ENCODE measurements at regions not wholly inside any gene's neighbourhood (a gene's known extent, or its start where the extent isn't known, plus 50 kb on each side); places are given as distances from the start of the nearest gene placed in this dataset.

DNA sequence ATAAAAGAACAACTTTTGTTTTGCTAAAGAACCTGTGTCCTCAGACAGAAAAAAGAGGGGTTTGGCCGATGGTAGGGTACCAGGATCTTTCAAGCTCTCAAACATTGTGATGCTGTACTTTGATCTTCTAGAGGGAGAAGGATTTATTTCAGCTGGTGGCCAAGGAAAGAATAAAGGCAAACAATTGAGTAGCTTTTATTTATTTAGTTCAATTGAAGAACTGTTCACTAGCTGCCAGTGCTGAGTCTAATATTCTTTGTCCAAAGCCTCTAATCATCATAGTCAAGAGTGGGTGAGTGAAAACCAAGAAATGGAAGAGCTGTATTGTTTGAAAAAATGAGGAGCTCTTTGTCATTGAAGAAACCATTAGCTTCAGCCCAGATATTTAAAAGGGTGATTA lies 138.4 kb downstream of the FAT3 start:
- H2BK15ac ChIP-seq (ENCODE audit: low read depth, low read length): no peak overlapping the region
- Mint-ChIP-seq H3K4me3 (no peak overlapping the region), H3K4me1 (peaks cover 4 to 8% of the 10 kb centered on the region in 2 experiments), H3K36me3 (ENCODE audit: insufficient read depth in 1 of 3, low read depth in 3 of 3) (0 out of 7 replicates have a peak, but pooled peaks cover 0 to 3% (median 0%) of the 10 kb centered on the region in 3 experiments), H3K27ac (no peak overlapping the region), H3K27me3 (ENCODE audit: low read depth) (no peaks in the 10 kb centered on the region), H3K9me3 (no peaks in the 10 kb centered on the region)
- no peak overlapping the region for H4K5ac ChIP-seq (ENCODE audit: insufficient read length, low read depth, low read length)
- no peak overlapping the region for H2BK5ac ChIP-seq (ENCODE audit: insufficient read length, low read length)
- no peaks in the 10 kb centered on the region for H3K9me3 ChIP-seq (ENCODE audit: control insufficient read depth, low read depth, low read length)
- no peak overlapping the region for H3K27ac ChIP-seq (ENCODE audit: insufficient read length, low read depth, low read length)
- H3K14ac ChIP-seq (ENCODE audit: insufficient read depth, low read length): no peak overlapping the region
- no peak overlapping the region for H3T11ph ChIP-seq (ENCODE audit: low read length)
- H3K9ac ChIP-seq (ENCODE audit: extremely low read depth, insufficient read length, low read length): no peak overlapping the region
- no peak overlapping the region for H3K18ac ChIP-seq (ENCODE audit: insufficient read length, low read depth, low read length)
- no peak overlapping the region for H2BK120ac ChIP-seq (ENCODE audit: low read depth, low read length, poor library complexity, severe bottlenecking)
- no peak overlapping the region for H3K4me2 ChIP-seq (ENCODE audit: insufficient read depth, insufficient read length, low read length)
- H2AK5ac ChIP-seq (ENCODE audit: insufficient read length, low read length): no peak overlapping the region
- no peak overlapping the region for H2BK12ac ChIP-seq (ENCODE audit: insufficient read length, low read depth, low read length)
- H4K91ac ChIP-seq (ENCODE audit: insufficient read length, low read depth, low read length): no peak overlapping the region
- H3K79me1 ChIP-seq (ENCODE audit: insufficient read depth, low read depth, low read length, poor library complexity, severe bottlenecking): no peaks in the 10 kb centered on the region
- H2AFZ ChIP-seq (ENCODE audit: low read length): no peak overlapping the region
- peaks cover 3% of the 10 kb centered on the region; the same call in 1 of the 2 replicates for H3K4me1 ChIP-seq (ENCODE audit: insufficient read depth, low read length)
- DNase-seq: no peak
- no CpG with 5 or more reads among the region's 1 CpG for WGBS (ENCODE audit: extremely low coverage, insufficient read length, low lambda C conversion rate)
- no peak overlapping the region for H3K56ac ChIP-seq (ENCODE audit: insufficient read length, low read depth, low read length)
- H4K20me1 ChIP-seq (ENCODE audit: control insufficient read depth, insufficient read depth, insufficient read length): no peaks in the 10 kb centered on the region
- H3K4ac ChIP-seq (ENCODE audit: low read depth, low read length): no peak overlapping the region
- H3K79me2 ChIP-seq (ENCODE audit: insufficient read depth, low read length): peaks cover 11% of the 10 kb centered on the region
- H3K27me3 ChIP-seq (ENCODE audit: insufficient read depth, low read length): no peaks in the 10 kb centered on the region
- H3K23ac ChIP-seq (ENCODE audit: insufficient read length, low read depth, low read length): no peak overlapping the region
- H2BK20ac ChIP-seq (ENCODE audit: low read depth, low read length, poor library complexity, severe bottlenecking): no peak overlapping the region
- H3K23me2 ChIP-seq (ENCODE audit: insufficient read length, low read depth, low read length, poor library complexity, severe bottlenecking): no peaks in the 10 kb centered on the region
- H4K8ac ChIP-seq (replicated peaks; ENCODE audit: insufficient read length, low read depth, low read length): no peak overlapping the region
- TF ChIP-seq, protein P1, sequence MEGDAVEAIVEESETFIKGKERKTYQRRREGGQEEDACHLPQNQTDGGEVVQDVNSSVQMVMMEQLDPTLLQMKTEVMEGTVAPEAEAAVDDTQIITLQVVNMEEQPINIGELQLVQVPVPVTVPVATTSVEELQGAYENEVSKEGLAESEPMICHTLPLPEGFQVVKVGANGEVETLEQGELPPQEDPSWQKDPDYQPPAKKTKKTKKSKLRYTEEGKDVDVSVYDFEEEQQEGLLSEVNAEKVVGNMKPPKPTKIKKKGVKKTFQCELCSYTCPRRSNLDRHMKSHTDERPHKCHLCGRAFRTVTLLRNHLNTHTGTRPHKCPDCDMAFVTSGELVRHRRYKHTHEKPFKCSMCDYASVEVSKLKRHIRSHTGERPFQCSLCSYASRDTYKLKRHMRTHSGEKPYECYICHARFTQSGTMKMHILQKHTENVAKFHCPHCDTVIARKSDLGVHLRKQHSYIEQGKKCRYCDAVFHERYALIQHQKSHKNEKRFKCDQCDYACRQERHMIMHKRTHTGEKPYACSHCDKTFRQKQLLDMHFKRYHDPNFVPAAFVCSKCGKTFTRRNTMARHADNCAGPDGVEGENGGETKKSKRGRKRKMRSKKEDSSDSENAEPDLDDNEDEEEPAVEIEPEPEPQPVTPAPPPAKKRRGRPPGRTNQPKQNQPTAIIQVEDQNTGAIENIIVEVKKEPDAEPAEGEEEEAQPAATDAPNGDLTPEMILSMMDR (conservative IDR thresholded peaks at IDR 0.05): no peak
